ENCODE measurements at regions not wholly inside any gene's neighbourhood (a gene's known extent, or its start where the extent isn't known, plus 50 kb on each side); places are given as distances from the start of the nearest gene placed in this dataset.

- TF ChIP-seq CTCF (IDR thresholded peaks at IDR 0.05; ENCODE audit: unreplicated experiment) = no peak
- no peak for DNase-seq (ENCODE audit: unreplicated experiment)
- Mint-ChIP-seq H3K36me3 (ENCODE audit: insufficient read depth, unreplicated experiment) (no peaks in the 10 kb centered on the region), H3K27me3 (ENCODE audit: insufficient read depth, unreplicated experiment) (no peaks in the 10 kb centered on the region), H3K4me3 (ENCODE audit: unreplicated experiment) (no peak overlapping the region), H3K4me1 (ENCODE audit: insufficient read depth, unreplicated experiment) (no peaks in the 10 kb centered on the region), H3K27ac (ENCODE audit: low read depth, unreplicated experiment) (no peak overlapping the region), H3K9me3 (ENCODE audit: unreplicated experiment) (no peaks in the 10 kb centered on the region)
- no TSS peak for BruUV-seq (replicated peaks)
- ChIA-PET POLR2A (no interaction called here), CTCF (interaction anchor here (1.1 to 1.8 kb wide), 3 partner anchors 13 to 21 kb away, joined by 3 to 18 read pairs (median 3); no protein-coding TSS in a partner anchor)
- intact Hi-C loops (cut with micrococcal nuclease) = no loop called here
Measured at GRCh38 chr2:180061085-180061484, 54.0 kb upstream of the CWC22 start.

GRCh38 chr2:180058993-180059392, 51.9 kb upstream of the CWC22 start:
- no peak for DNase-seq (ENCODE audit: unreplicated experiment)
- Mint-ChIP-seq H3K36me3 (ENCODE audit: insufficient read depth, unreplicated experiment) (no peaks in the 10 kb centered on the region), H3K27me3 (ENCODE audit: insufficient read depth, unreplicated experiment) (no peaks in the 10 kb centered on the region), H3K4me3 (ENCODE audit: unreplicated experiment) (no peak overlapping the region), H3K9me3 (ENCODE audit: unreplicated experiment) (no peaks in the 10 kb centered on the region), H3K4me1 (ENCODE audit: insufficient read depth, unreplicated experiment) (no peaks in the 10 kb centered on the region), H3K27ac (ENCODE audit: low read depth, unreplicated experiment) (no peak overlapping the region)
- intact Hi-C loops (cut with micrococcal nuclease) = no loop called here
- TF ChIP-seq CTCF (IDR thresholded peaks at IDR 0.05; ENCODE audit: unreplicated experiment) = no peak
- no TSS peak for BruUV-seq (replicated peaks)
- POLR2A ChIA-PET = no interaction called here
- CTCF ChIA-PET = no interaction called here

GRCh38 chr2:180057706-180058412, 50.8 kb upstream of the CWC22 start:
- H3K4me1 Mint-ChIP-seq (ENCODE audit: insufficient read depth, unreplicated experiment) = no peaks in the 10 kb centered on the region
- no peak for DNase-seq (ENCODE audit: unreplicated experiment)
- intact Hi-C loops (cut with micrococcal nuclease) = no loop called here

More at GRCh38 chr2:180057706-180058412, 50.8 kb upstream of the CWC22 start:
- no peaks in the 10 kb centered on the region for H3K27me3 Mint-ChIP-seq (ENCODE audit: insufficient read depth, unreplicated experiment)
- POLR2A ChIA-PET = interaction anchor here (0.7 kb wide), 1 partner anchor 516 kb away, joined by 3 read pairs; no protein-coding TSS in a partner anchor
- no peak overlapping the region for H3K27ac Mint-ChIP-seq (ENCODE audit: low read depth, unreplicated experiment)
- no peaks in the 10 kb centered on the region for H3K9me3 Mint-ChIP-seq (ENCODE audit: unreplicated experiment)
- H3K4me3 Mint-ChIP-seq (ENCODE audit: unreplicated experiment) = no peak overlapping the region
- no TSS peak for BruUV-seq (replicated peaks)
- TF ChIP-seq CTCF (IDR thresholded peaks at IDR 0.05; ENCODE audit: unreplicated experiment) = no peak
- CTCF ChIA-PET = interaction anchor here (0.9 kb wide), 1 partner anchor 11 kb away, joined by 4 read pairs; no protein-coding TSS in a partner anchor
- H3K36me3 Mint-ChIP-seq (ENCODE audit: insufficient read depth, unreplicated experiment) = no peaks in the 10 kb centered on the region
